ENCODE measurements at regions not wholly inside any gene's neighbourhood (a gene's known extent, or its start where the extent isn't known, plus 50 kb on each side); places are given as distances from the start of the nearest gene placed in this dataset.

DNA sequence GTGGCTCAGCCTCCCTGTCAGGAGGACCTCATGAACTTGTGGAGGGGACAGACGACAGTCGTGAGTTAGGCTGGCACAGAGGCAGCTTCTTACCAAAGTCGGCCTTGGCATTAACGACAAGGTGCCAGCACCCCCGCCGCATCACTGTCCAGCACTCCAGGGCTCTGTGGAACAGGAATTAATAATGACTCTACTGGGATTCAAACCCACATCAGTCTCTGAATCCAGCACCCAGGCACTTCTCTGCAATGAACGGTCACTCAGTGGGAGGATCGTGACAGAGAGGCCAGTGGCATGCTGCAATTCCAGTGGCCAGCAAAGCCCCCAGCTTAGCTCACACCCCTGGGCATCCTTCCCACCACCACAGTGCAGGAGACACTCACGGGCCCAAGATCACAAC lies 263.3 kb upstream of the ADAMTS16 start:
- no peaks in the 10 kb centered on the region for H3K9me3 ChIP-seq
- TF ChIP-seq, protein P1, sequence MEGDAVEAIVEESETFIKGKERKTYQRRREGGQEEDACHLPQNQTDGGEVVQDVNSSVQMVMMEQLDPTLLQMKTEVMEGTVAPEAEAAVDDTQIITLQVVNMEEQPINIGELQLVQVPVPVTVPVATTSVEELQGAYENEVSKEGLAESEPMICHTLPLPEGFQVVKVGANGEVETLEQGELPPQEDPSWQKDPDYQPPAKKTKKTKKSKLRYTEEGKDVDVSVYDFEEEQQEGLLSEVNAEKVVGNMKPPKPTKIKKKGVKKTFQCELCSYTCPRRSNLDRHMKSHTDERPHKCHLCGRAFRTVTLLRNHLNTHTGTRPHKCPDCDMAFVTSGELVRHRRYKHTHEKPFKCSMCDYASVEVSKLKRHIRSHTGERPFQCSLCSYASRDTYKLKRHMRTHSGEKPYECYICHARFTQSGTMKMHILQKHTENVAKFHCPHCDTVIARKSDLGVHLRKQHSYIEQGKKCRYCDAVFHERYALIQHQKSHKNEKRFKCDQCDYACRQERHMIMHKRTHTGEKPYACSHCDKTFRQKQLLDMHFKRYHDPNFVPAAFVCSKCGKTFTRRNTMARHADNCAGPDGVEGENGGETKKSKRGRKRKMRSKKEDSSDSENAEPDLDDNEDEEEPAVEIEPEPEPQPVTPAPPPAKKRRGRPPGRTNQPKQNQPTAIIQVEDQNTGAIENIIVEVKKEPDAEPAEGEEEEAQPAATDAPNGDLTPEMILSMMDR (IDR thresholded peaks at IDR 0.05): no peak
- no peak for TF ChIP-seq POLR2A (IDR thresholded peaks at IDR 0.05)
- no peaks in the 10 kb centered on the region for H3K4me1 ChIP-seq
- H3K27ac ChIP-seq: no peak overlapping the region
- no peak for DNase-seq
- 77 to 84% methylated on average over 9 of the region's 9 CpGs for WGBS, 2 donors
- H3K36me3 ChIP-seq: no peaks in the 10 kb centered on the region
- no peak overlapping the region for H3K4me3 ChIP-seq (replicated peaks in 1 of 3)
- no peaks in the 10 kb centered on the region for H3K27me3 ChIP-seq
- intact Hi-C loops (cut with DNase I): no loop called here

GRCh38 chr5:4877579-4877978 lies 262.6 kb upstream of the ADAMTS16 start:
- no peaks in the 10 kb centered on the region for H3K4me1 ChIP-seq
- H3K4me3 ChIP-seq (replicated peaks in 1 of 3): no peak overlapping the region
- no peaks in the 10 kb centered on the region for H3K9me3 ChIP-seq
- H3K27me3 ChIP-seq: no peaks in the 10 kb centered on the region
- DNase-seq: no peak
- no peak overlapping the region for H3K27ac ChIP-seq
- H3K36me3 ChIP-seq: no peaks in the 10 kb centered on the region
- intact Hi-C loops (cut with DNase I): no loop called here
- TF ChIP-seq POLR2A (IDR thresholded peaks at IDR 0.05): no peak
- TF ChIP-seq, protein P1 (IDR thresholded peaks at IDR 0.05): no peak
- WGBS, 2 donors: 77 to 82% methylated on average over 6 of the region's 6 CpGs

DNA sequence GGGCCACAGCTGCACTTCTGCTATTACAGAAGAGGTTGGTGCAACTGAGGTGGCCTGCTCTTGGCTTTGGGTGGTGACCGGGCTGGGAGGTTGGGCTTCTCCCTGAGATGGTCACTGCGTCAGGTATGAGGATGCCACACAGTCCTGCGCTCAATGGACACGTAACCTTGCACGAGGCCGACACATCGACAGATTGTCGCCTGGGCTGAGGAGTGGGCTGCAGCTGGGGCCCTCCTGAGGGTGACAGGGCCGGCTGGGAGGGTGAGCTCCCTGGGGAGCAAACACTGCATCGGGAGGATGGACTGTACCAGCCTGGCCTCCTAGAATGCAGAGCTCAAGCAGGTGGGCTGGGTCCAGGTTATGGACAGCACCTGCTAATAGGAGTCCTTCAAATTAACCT lies 261.1 kb upstream of the ADAMTS16 start:
- H3K36me3 ChIP-seq: no peaks in the 10 kb centered on the region
- H3K4me3 ChIP-seq (replicated peaks in 1 of 3): no peak overlapping the region
- DNase-seq: no peak
- WGBS, 2 donors: 40 to 90% methylated on average over 1 to 2 of the region's 10 CpGs
- no peaks in the 10 kb centered on the region for H3K27me3 ChIP-seq
- no peaks in the 10 kb centered on the region for H3K9me3 ChIP-seq
- no peak overlapping the region for H3K27ac ChIP-seq
- H3K4me1 ChIP-seq: no peaks in the 10 kb centered on the region
- no peak for TF ChIP-seq POLR2A (IDR thresholded peaks at IDR 0.05)
- TF ChIP-seq, protein P1 (IDR thresholded peaks at IDR 0.05): no peak
- intact Hi-C loops (cut with DNase I): no loop called here

DNA sequence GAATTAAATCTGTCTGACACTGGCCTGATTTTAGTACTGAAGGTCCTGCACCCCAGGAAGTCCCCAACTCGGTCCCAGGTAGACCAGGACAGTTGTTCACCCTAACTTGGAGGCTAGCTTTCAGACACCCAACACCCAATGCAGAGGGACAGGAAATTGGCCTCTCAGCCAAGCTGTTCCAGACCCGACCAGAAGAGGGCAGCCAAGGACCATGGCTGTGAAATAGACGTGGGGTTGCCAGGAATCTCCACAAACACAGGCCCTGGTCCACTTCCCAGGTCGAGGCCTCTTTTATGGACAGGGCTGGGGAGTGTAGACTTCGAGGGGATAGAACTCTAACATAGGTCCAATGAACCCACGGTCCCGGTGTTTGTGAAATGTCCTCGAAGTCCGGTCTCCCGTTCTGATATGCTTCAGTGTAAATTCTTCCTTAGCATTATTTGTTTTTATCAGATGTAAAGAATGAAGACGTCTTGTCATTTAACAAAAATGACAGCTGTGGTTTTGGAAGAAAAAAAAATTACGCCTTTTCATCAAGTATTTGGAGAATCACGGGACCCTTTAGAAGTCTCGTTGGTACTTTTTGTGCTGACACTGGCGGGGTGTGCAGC lies 260.3 kb upstream of the ADAMTS16 start:
- no peak overlapping the region for H3K4me3 ChIP-seq (replicated peaks in 1 of 3)
- WGBS, 2 donors: 51 to 55% methylated on average over 14 to 15 of the region's 15 CpGs
- intact Hi-C loops (cut with DNase I): loop anchor here (5.0 kb wide), 1 partner anchor 63 kb away; no protein-coding TSS in a partner anchor
- TF ChIP-seq, protein P1 (IDR thresholded peaks at IDR 0.05): peak; percentile 60 to 90 (median 74)
- no peak for TF ChIP-seq POLR2A (IDR thresholded peaks at IDR 0.05)
- H3K27ac ChIP-seq: no peak overlapping the region
- H3K9me3 ChIP-seq: no peaks in the 10 kb centered on the region
- DNase-seq: peak; percentile 63 to 64
- no peaks in the 10 kb centered on the region for H3K36me3 ChIP-seq
- no peaks in the 10 kb centered on the region for H3K4me1 ChIP-seq
- H3K27me3 ChIP-seq: no peaks in the 10 kb centered on the region

DNA sequence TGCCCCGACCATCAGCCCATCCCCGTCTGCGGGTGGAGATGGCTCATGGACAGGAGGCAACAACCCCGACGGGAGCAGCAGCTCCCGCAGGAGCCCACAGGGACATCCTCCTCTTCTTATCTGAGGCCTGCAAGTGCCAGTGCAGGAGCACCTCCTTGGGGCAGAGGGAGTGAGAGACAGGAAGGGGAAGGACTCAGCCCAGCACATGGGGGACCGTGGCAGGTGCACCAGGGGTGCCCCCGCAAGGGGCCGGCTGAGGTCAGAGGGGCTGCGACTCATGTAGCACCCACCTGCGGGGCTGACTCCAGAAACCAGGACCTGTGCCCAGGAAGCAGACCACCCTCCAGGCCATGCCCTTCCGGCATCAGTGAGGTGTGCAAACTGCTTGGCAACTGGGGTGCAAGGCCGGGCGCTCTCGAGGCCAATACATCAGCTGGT lies 259.8 kb upstream of the ADAMTS16 start:
- Histone ChIP-seq H3K36me3 (no peaks in the 10 kb centered on the region), H3K4me1 (no peaks in the 10 kb centered on the region), H3K9me3 (no peaks in the 10 kb centered on the region), H3K27ac (no peak overlapping the region), H3K4me3 (replicated peaks in 1 of 3) (no peak overlapping the region), H3K27me3 (no peaks in the 10 kb centered on the region)
- DNase-seq: no peak
- 80 to 85% methylated on average over 11 to 12 of the region's 15 CpGs for WGBS, 2 donors
- no peak for TF ChIP-seq POLR2A (IDR thresholded peaks at IDR 0.05)
- TF ChIP-seq, protein P1 (IDR thresholded peaks at IDR 0.05): no peak
- intact Hi-C loops (cut with DNase I): loop anchor here (5.0 kb wide), 1 partner anchor 62 kb away; no protein-coding TSS in a partner anchor

All from thyroid gland (tissue), 4 donors.